ENCODE measurements at regions not wholly inside any gene's neighbourhood (a gene's known extent, or its start where the extent isn't known, plus 50 kb on each side); places are given as distances from the start of the nearest gene placed in this dataset.

GRCh38 chr11:131299598-131300438, 70.6 kb upstream of the NTM start:
- no peak for DNase-seq (ENCODE audit: low read depth in 2 of 2)

DNA sequence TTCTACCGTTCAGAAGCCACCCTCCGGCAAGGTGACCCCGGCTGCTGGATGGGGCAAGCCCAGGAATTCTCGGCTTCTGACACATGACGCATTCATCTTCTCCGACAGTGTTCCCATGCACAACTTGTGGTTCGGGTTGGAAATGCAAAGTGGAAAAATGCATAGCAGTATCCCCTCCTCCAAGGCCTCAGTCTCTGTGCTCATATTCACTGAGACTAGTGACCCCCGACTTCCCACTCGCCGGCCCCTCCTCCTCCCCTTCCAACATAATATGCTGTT, 70.0 kb upstream of the NTM start:
- no peak for DNase-seq (ENCODE audit: low read depth in 2 of 2)

DNA sequence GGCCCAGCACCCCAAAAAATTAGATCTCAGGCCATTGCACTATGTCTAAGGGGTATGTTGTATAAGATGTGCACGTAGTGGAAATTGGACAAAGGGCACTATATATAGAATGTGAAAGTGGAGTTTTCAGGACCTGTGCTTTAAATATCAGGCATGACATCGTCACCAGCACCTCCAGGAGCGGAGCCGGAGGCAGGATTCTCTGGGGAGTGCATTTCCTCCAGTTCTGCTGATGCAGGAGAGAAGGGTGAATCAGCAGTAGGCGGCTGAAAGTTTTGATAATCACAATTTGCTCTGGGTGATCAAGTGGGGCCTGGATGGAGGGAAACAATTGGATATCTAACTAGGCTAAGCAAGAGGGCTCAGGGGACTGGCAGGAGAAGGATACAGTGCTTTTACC, 69.1 kb upstream of the NTM start:
- no peak for DNase-seq (ENCODE audit: low read depth in 2 of 2)

DNA sequence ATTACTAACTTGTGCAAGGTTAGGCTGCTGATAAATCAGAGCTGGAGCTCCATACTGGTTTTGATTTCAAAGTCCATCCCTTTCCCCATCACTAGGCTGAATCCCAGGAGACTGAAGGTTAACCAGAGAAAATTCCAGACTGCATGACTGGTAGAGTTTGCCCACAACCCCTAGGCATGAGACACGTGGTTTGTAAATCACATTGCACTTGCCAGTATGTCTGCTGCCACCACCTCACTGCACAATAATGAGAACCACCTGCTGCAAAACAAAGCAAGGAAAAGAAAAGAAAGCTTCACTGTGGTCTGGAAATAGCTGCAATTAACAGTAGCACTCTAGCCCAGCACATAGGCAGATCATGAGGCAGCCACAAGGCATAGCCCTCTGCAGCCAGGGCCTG, 67.6 kb upstream of the NTM start:
- DNase-seq (ENCODE audit: low read depth in 2 of 2) = no peak

- no peak for DNase-seq (ENCODE audit: low read depth in 2 of 2)
Observed at GRCh38 chr11:131303611-131304119, 66.8 kb upstream of the NTM start.

DNA sequence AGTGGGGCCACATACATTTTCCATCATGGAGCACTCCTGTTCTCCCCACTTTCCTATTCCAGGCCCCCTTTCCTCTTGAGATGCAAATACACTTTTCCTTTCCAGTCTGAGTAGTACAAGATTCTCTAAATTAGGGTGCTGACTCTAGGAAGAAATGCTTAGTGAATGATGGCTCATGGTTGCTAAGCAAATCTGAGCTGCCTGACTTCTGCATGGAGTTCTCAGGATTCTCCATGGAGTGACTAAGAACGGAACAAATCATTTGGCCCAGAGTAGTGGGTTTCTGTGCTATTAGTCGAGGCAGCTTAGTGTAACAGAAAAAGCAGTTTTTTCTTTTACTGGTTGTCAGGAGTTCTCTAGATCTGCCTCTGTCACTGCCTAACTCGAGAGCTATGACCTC, 65.4 kb upstream of the NTM start:
- DNase-seq (ENCODE audit: low read depth in 2 of 2) = no peak

GRCh38 chr11:131307506-131307905, 62.9 kb upstream of the NTM start:
- no peak for DNase-seq (ENCODE audit: low read depth in 2 of 2)

GRCh38 chr11:131309776-131310175, 60.6 kb upstream of the NTM start:
- no peak for DNase-seq (ENCODE audit: low read depth in 2 of 2)

GRCh38 chr11:131311776-131312514, 58.5 kb upstream of the NTM start:
- no peak for DNase-seq (ENCODE audit: low read depth in 2 of 2)
